ENCODE measurements at regions not wholly inside any gene's neighbourhood (a gene's known extent, or its start where the extent isn't known, plus 50 kb on each side); places are given as distances from the start of the nearest gene placed in this dataset.
"Not testable (repeated sequence)": the region's sequence is repeated elsewhere in the genome, so short reads cannot be mapped to it uniquely, and the experiment has no call there.

- no peak for DNase-seq (ENCODE audit: low spot score in 2 of 2)
- no peak for TF ChIP-seq CTCF (IDR thresholded peaks at IDR 0.05)
- TF ChIP-seq POLR2A (IDR thresholded peaks at IDR 0.05), result no peak
- H3K4me3 ChIP-seq (ENCODE audit: low read depth, poor library complexity, severe bottlenecking), result no peak overlapping the region
- intact Hi-C loops (cut with DNase I; ENCODE audit: low total_unique reads), result no loop called here
- 20 to 25% methylated on average over 2 of the region's 2 CpGs for WGBS, 2 donors
These were observed 149.0 kb upstream of the GRAMD2B start for GRCh38 chr5:126274076-126274762.

- 42 to 49% methylated on average over 3 of the region's 3 CpGs for WGBS, 2 donors
- DNase-seq (ENCODE audit: low spot score in 2 of 2), result no peak
- H3K4me3 ChIP-seq (ENCODE audit: low read depth, poor library complexity, severe bottlenecking), result no peak overlapping the region
- TF ChIP-seq POLR2A (IDR thresholded peaks at IDR 0.05), result no peak
- TF ChIP-seq CTCF (IDR thresholded peaks at IDR 0.05), result no peak
- intact Hi-C loops (cut with DNase I; ENCODE audit: low total_unique reads), result no loop called here
These were observed 148.5 kb upstream of the GRAMD2B start for GRCh38 chr5:126274763-126275125.

- intact Hi-C loops (cut with DNase I; ENCODE audit: low total_unique reads), result no loop called here
- no peak overlapping the region for H3K4me3 ChIP-seq (ENCODE audit: low read depth, poor library complexity, severe bottlenecking)
- DNase-seq (ENCODE audit: low spot score in 2 of 2), result no peak
- TF ChIP-seq CTCF (IDR thresholded peaks at IDR 0.05) (no peak), POLR2A (IDR thresholded peaks at IDR 0.05) (no peak)
These were observed 145.4 kb upstream of the GRAMD2B start for GRCh38 chr5:126277762-126278161.

GRCh38 chr5:126280343-126280742 is 142.9 kb upstream of the GRAMD2B start:
- no peak overlapping the region for H3K4me3 ChIP-seq (ENCODE audit: low read depth, poor library complexity, severe bottlenecking)
- TF ChIP-seq CTCF (IDR thresholded peaks at IDR 0.05), result no peak
- intact Hi-C loops (cut with DNase I; ENCODE audit: low total_unique reads), result no loop called here
- no peak for DNase-seq (ENCODE audit: low spot score in 2 of 2)
- WGBS, 2 donors, result 50 to 65% methylated on average over 1 of the region's 1 CpG

GRCh38 chr5:126280846-126281245 is 142.4 kb upstream of the GRAMD2B start:
- no peak for DNase-seq (ENCODE audit: low spot score in 2 of 2)
- no peak overlapping the region for H3K4me3 ChIP-seq (ENCODE audit: low read depth, poor library complexity, severe bottlenecking)
- no peak for TF ChIP-seq CTCF (IDR thresholded peaks at IDR 0.05)
- no peak for TF ChIP-seq POLR2A (IDR thresholded peaks at IDR 0.05)
- intact Hi-C loops (cut with DNase I; ENCODE audit: low total_unique reads), result no loop called here

- TF ChIP-seq CTCF (IDR thresholded peaks at IDR 0.05), result no peak
- TF ChIP-seq POLR2A (IDR thresholded peaks at IDR 0.05), result no peak
- intact Hi-C loops (cut with DNase I; ENCODE audit: low total_unique reads), result no loop called here
- no peak overlapping the region for H3K4me3 ChIP-seq (ENCODE audit: low read depth, poor library complexity, severe bottlenecking)
- WGBS, 2 donors, result 44 to 46% methylated on average over 6 of the region's 6 CpGs
- DNase-seq (ENCODE audit: low spot score in 2 of 2), result no peak
These were observed 138.1 kb upstream of the GRAMD2B start for GRCh38 chr5:126284977-126285696.

- 87 to 92% methylated on average over 2 to 3 of the region's 3 CpGs for WGBS, 2 donors
- DNase-seq (ENCODE audit: low spot score in 2 of 2); intact Hi-C loops (cut with DNase I; ENCODE audit: low total_unique reads); H3K4me3 ChIP-seq (ENCODE audit: low read depth, poor library complexity, severe bottlenecking): not testable (repeated sequence)
These were observed 127.1 kb upstream of the GRAMD2B start for GRCh38 chr5:126296121-126296520.

Data from lower leg skin (tissue), 4 donors.